Gastrocnemius medialis (tissue), 4 donors: ENCODE measurements at regions not wholly inside any gene's neighbourhood (a gene's known extent, or its start where the extent isn't known, plus 50 kb on each side); places are given as distances from the start of the nearest gene placed in this dataset.

Source experiments
- ATAC-seq, 2 donors: fragments of 150-250 bp; one replicate each; pipeline ENCODE4 v1.9.1; 2016
- DNase-seq, 2 donors: peaks; one replicate each; pipeline ENCODE4 v3.0.0-alpha.2; 2019
- H3K27ac ChIP-seq, 4 donors: fragments of 200-600 bp; sonication (generic); 1 replicate in 1 of 4; 2 replicates in 3 of 4; pipeline ENCODE4 v1.5.1; 2016 to 2018; ENCODE audit warnings: mild to moderate bottlenecking in 2 of 4, moderate library complexity in 1 of 4
- H3K27me3 ChIP-seq, 3 donors: fragments of 200-600 bp; sonication (generic) in 2 of 3; 1 replicate in 1 of 3; 2 replicates in 2 of 3; pipeline versions ENCODE4 v1.5.1 to v1.6.0; 2016 to 2019; ENCODE audit warnings: mild to moderate bottlenecking in 1 of 3, moderate library complexity in 1 of 3
- H3K36me3 ChIP-seq, 2 donors: fragments of 200-600 bp; sonication (generic) in 1 of 2; one replicate each; pipeline ENCODE4 v1.5.1; 2017 to 2018
- H3K4me1 ChIP-seq, 2 donors: fragments of 200-600 bp; sonication (generic) in 1 of 2; one replicate each; pipeline ENCODE4 v1.5.1; 2016 to 2017; ENCODE audit warnings: mild to moderate bottlenecking in 2 of 2
- H3K4me3 ChIP-seq, 4 donors: fragments of 200-600 bp; sonication (generic) in 3 of 4; 1 replicate in 1 of 4; 2 replicates in 3 of 4; pipeline ENCODE4 v1.5.1; 2016 to 2019; ENCODE audit warnings: mild to moderate bottlenecking in 2 of 4
- H3K9me3 ChIP-seq, 3 donors: fragments of 200-600 bp; sonication (generic) in 2 of 3; 1 replicate in 1 of 3; 2 replicates in 2 of 3; pipeline ENCODE4 v1.5.1; 2016 to 2019
- CTCF ChIP-seq, 5 experiments: fragments of 450-650 bp in 3 of 5; fragments of 200-600 bp in 2 of 5; sonication (generic) in 2 of 5; IDR thresholded peaks in 4 of 5; conservative IDR thresholded peaks in 1 of 5; 1 replicate in 4 of 5; 2 replicates in 1 of 5; pipeline ENCODE4 v1.5.1; 2016 to 2019; ENCODE audit warnings: antibody characterized with exemption in 5 of 5, mild to moderate bottlenecking in 3 of 5, moderate library complexity in 3 of 5
- POLR2A ChIP-seq, 2 donors: fragments of 450-650 bp; IDR thresholded peaks; one replicate each; pipeline ENCODE4 v1.6.1; 2017; ENCODE audit warnings: antibody characterized with exemption in 2 of 2, mild to moderate bottlenecking in 2 of 2, moderate library complexity in 2 of 2
- in situ Hi-C, 4 donors: fragments of 200-750 bp; cut with MboI; loops; one replicate each; pipeline versions ENCODE4 v1.15.0 to v1.8.0; 2017; ENCODE audit warnings: low sequenced_read_pairs in 4 of 4
- intact Hi-C: fragments of 100-400 bp; cut with DNase I; formaldehyde crosslinking; loops from one replicate; pipeline ENCODE4 v1.15.1; 2023; ENCODE audit warnings: low total_unique reads

DNA sequence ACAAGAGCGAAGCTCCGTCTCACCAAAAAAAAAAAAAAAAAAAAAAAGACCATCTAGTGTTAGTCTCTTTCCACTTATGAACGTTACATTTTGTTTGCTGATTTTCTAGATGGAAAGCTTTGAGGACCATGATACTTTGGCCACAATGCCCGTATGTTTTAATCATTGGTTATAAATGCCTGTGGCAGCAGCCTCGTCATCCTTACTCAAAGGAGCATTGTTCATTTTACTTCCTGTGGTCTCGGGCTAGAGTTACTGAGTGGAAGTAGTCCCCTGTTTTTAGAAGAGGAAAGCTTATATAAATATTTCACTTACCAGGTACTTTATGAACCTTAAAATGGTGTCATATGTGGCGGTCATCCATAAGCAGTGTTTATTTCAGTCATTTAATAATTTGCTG, 359.9 kb downstream of the AEBP2 start:
- Histone ChIP-seq H3K27me3 (no peaks in the 10 kb centered on the region), H3K4me1 (no peaks in the 10 kb centered on the region)
- intact Hi-C loops: no loop called here

GRCh38 chr12:19799895-19800602, 360.8 kb downstream of the AEBP2 start:
- intact Hi-C loops: loop anchor here (2.0 kb wide), 1 partner anchor 51 kb away; no protein-coding TSS in a partner anchor
- ATAC-seq: no peak

More for the DNA sequence above, 359.9 kb downstream of the AEBP2 start:
- no peak for TF ChIP-seq POLR2A (IDR thresholded peaks at IDR 0.05)
- H3K4me3 ChIP-seq: no peak overlapping the region
- in situ Hi-C loops: no loop called here
- ATAC-seq: no peak
- H3K27ac ChIP-seq: no peak overlapping the region
- no peaks in the 10 kb centered on the region for H3K9me3 ChIP-seq
- H3K36me3 ChIP-seq: no peaks in the 10 kb centered on the region
- no peak for DNase-seq

GRCh38 chr12:19800884-19801283, 361.6 kb downstream of the AEBP2 start:
- no peak for ATAC-seq
- no peak for DNase-seq
- Histone ChIP-seq H3K9me3 (no peaks in the 10 kb centered on the region), H3K27me3 (no peaks in the 10 kb centered on the region), H3K27ac (peak overlapping the region in 1 of 4 donors; percentile 9), H3K4me3 (no peak overlapping the region), H3K4me1 (no peaks in the 10 kb centered on the region), H3K36me3 (no peaks in the 10 kb centered on the region)
- in situ Hi-C loops: no loop called here
- TF ChIP-seq CTCF (IDR thresholded peaks at IDR 0.05 in 4 of 5, conservative IDR thresholded peaks at IDR 0.05 in 1 of 5) (no peak), POLR2A (IDR thresholded peaks at IDR 0.05) (no peak)
- intact Hi-C loops: loop anchor here (2.0 kb wide), 1 partner anchor 52 kb away; no protein-coding TSS in a partner anchor

More at GRCh38 chr12:19799895-19800602, 360.8 kb downstream of the AEBP2 start:
- no peaks in the 10 kb centered on the region for H3K36me3 ChIP-seq
- H3K4me3 ChIP-seq: no peak overlapping the region
- no peaks in the 10 kb centered on the region for H3K4me1 ChIP-seq
- H3K9me3 ChIP-seq: no peaks in the 10 kb centered on the region
- H3K27ac ChIP-seq: peak overlapping the region in 1 of 4 donors; percentile 9
- TF ChIP-seq CTCF (IDR thresholded peaks at IDR 0.05 in 4 of 5, conservative IDR thresholded peaks at IDR 0.05 in 1 of 5) (no peak), POLR2A (IDR thresholded peaks at IDR 0.05) (no peak)
- in situ Hi-C loops: no loop called here
- DNase-seq: no peak
- no peaks in the 10 kb centered on the region for H3K27me3 ChIP-seq

- Histone ChIP-seq H3K9me3 (no peaks in the 10 kb centered on the region), H3K4me1 (no peaks in the 10 kb centered on the region), H3K27me3 (no peaks in the 10 kb centered on the region), H3K27ac (no peak overlapping the region), H3K4me3 (no peak overlapping the region), H3K36me3 (no peaks in the 10 kb centered on the region)
- TF ChIP-seq POLR2A (IDR thresholded peaks at IDR 0.05): no peak
- TF ChIP-seq CTCF (IDR thresholded peaks at IDR 0.05 in 4 of 5, conservative IDR thresholded peaks at IDR 0.05 in 1 of 5): no peak
- in situ Hi-C loops: no loop called here
- no peak for ATAC-seq
- DNase-seq: no peak
- intact Hi-C loops: loop anchor here (2.0 kb wide), 1 partner anchor 53 kb away; no protein-coding TSS in a partner anchor
Observed at GRCh38 chr12:19801941-19802340, 362.6 kb downstream of the AEBP2 start.

DNA sequence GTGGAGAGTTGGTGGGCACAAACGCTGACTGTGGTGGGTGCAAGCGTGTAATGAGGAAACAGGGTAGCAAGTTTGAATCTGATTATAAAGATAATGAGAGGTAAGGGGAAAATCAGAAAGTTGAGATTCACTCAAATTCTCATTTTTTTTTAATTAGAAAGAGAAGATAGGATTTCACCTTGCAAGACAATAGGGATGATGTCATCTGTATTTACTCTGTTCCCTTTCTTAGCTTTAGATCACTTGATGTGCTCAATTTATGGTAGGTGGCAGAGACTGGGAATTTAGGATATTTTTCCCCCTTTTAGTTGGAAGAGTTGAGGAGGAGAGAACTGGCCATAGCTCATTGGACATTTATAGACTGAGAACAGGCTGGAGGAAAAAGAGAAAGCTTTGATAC, 363.6 kb downstream of the AEBP2 start:
- Histone ChIP-seq H3K27me3 (no peaks in the 10 kb centered on the region), H3K27ac (no peak overlapping the region), H3K9me3 (no peaks in the 10 kb centered on the region), H3K36me3 (no peaks in the 10 kb centered on the region), H3K4me1 (no peaks in the 10 kb centered on the region), H3K4me3 (no peak overlapping the region)
- TF ChIP-seq CTCF (IDR thresholded peaks at IDR 0.05 in 4 of 5, conservative IDR thresholded peaks at IDR 0.05 in 1 of 5) (no peak), POLR2A (IDR thresholded peaks at IDR 0.05) (no peak)
- no peak for DNase-seq
- intact Hi-C loops: no loop called here
- ATAC-seq: no peak
- in situ Hi-C loops: no loop called here
